HFFc6 (cell line): ENCODE measurements at regions not wholly inside any gene's neighbourhood (a gene's known extent, or its start where the extent isn't known, plus 50 kb on each side); places are given as distances from the start of the nearest gene placed in this dataset.

Experiments
- DNase-seq: peaks from one replicate; pipeline ENCODE4 v3.0.0-alpha.2; 2018
- H3K27ac Mint-ChIP-seq: 2 replicates; pipeline ENCODE4 v1.8.0; 2020; ENCODE audit warnings: mild to moderate bottlenecking, mixed read lengths
- H3K27me3 Mint-ChIP-seq: 2 replicates; pipeline ENCODE4 v1.8.0; 2021; ENCODE audit warnings: mild to moderate bottlenecking, moderate library complexity, mixed read lengths; ENCODE audit not compliant: insufficient read depth
- H3K36me3 Mint-ChIP-seq: 2 replicates; pipeline ENCODE4 v1.8.0; 2021; ENCODE audit warnings: low read depth, mixed read lengths
- H3K4me1 Mint-ChIP-seq: 2 replicates; pipeline ENCODE4 v1.8.0; 2020; ENCODE audit warnings: low read depth, mixed read lengths
- H3K4me3 Mint-ChIP-seq: 2 replicates; pipeline ENCODE4 v1.8.0; 2020; ENCODE audit warnings: mild to moderate bottlenecking, moderate library complexity, mixed read lengths
- H3K9me3 Mint-ChIP-seq: 2 replicates; pipeline ENCODE4 v1.8.0; 2020; ENCODE audit warnings: mild to moderate bottlenecking, mixed read lengths
- TF ChIP-seq, protein P1 (sequence below): fragments of 200-600 bp; sonication (generic); IDR thresholded peaks from 2 replicates; pipeline ENCODE4 v1.5.0; 2021; ENCODE audit warnings: antibody characterized with exemption, mild to moderate bottlenecking

DNA sequence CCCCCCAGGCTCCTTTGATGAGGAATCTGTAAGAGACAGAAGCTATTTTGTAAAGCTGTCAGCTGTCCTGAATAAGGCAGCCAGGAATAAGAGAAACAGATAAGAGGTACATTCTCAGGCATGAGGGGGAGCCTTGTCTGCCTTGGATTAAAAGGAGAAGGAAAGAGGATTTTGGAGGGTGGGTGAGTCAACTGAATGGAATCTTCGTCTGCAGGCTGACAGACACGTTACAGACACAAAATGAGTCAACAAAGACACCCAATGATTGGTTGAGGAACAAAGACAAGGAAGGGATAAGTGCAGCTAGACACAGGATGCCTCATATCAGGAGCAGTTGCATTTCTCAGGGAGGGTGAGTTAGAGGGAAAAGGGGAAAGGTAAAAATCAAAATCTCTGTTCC lies 162.5 kb downstream of the OLFM4 start:
- Mint-ChIP-seq H3K36me3 (no peaks in the 10 kb centered on the region), H3K4me3 (no peak overlapping the region), H3K9me3 (peaks cover 25% of the 10 kb centered on the region), H3K4me1 (no peaks in the 10 kb centered on the region), H3K27ac (no peak overlapping the region), H3K27me3 (peaks cover 3% of the 10 kb centered on the region; the same call in 1 of the 2 replicates)
- peak; percentile 2 for DNase-seq
- TF ChIP-seq, protein P1, sequence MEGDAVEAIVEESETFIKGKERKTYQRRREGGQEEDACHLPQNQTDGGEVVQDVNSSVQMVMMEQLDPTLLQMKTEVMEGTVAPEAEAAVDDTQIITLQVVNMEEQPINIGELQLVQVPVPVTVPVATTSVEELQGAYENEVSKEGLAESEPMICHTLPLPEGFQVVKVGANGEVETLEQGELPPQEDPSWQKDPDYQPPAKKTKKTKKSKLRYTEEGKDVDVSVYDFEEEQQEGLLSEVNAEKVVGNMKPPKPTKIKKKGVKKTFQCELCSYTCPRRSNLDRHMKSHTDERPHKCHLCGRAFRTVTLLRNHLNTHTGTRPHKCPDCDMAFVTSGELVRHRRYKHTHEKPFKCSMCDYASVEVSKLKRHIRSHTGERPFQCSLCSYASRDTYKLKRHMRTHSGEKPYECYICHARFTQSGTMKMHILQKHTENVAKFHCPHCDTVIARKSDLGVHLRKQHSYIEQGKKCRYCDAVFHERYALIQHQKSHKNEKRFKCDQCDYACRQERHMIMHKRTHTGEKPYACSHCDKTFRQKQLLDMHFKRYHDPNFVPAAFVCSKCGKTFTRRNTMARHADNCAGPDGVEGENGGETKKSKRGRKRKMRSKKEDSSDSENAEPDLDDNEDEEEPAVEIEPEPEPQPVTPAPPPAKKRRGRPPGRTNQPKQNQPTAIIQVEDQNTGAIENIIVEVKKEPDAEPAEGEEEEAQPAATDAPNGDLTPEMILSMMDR, result no peak

DNA sequence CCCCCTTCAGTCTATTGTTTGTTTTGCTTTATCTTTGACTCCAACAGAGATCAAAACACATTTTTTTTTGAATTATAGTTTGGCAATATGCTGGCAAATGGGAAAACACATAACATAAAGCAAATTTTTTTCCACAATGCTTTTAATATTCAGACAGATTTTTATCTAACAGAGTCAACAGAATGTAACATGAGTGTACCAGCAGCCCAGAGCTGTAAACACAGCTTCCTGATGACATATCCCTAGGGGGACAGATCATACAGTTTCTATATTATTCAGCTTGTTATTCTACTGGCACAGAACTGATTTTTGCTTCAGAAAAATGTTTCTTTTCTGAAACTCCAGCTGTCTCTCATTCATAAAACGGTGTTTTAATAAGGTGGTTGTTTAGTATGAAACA lies 168.8 kb downstream of the OLFM4 start:
- Mint-ChIP-seq H3K27me3 (no peaks in the 10 kb centered on the region), H3K9me3 (peaks cover 19% of the 10 kb centered on the region), H3K36me3 (no peaks in the 10 kb centered on the region), H3K4me1 (no peaks in the 10 kb centered on the region), H3K4me3 (no peak overlapping the region), H3K27ac (no peak overlapping the region)
- no peak for DNase-seq
- TF ChIP-seq, protein P1, result no peak

DNA sequence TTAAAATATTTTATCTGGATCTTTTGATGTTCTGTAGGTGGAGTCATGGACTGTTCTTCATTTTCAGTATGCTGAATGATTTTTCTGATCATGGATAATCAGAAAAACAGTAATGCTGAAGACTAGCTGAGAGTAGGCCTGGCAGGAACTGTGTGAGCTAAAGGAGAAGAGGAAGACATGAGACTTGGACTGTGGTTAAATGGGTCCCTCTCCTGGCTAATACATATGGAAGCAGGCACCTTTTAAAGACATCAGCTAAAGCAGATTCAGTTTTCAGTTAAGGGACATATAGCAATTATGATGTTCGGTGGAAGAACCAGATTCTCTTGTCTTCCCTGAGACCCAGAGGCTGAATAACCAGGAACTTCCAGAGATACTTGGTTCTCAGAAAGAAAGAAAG lies 169.4 kb downstream of the OLFM4 start:
- Mint-ChIP-seq H3K27me3 (no peaks in the 10 kb centered on the region), H3K27ac (no peak overlapping the region), H3K4me3 (no peak overlapping the region), H3K9me3 (peaks cover 23% of the 10 kb centered on the region), H3K36me3 (no peaks in the 10 kb centered on the region), H3K4me1 (no peaks in the 10 kb centered on the region)
- DNase-seq, result no peak
- TF ChIP-seq, protein P1, result no peak

DNA sequence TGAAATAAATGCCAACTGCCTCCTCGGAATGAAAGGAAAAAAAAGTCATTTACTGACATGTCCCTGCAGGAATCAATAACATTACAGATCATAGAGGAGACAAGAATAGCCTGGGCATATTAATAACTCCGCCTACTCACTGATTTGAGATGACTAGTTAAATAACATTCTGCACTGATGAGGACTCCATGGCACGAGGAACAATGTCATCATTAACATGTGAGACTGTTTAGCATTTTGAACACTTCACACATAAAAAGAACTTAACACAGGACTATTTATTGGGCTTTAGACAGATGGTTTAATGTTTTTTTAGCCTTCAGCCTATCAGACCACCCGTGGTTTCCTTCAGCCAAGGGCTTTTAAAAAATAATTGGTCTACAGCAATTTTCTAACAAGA lies 170.1 kb downstream of the OLFM4 start:
- H3K27me3 Mint-ChIP-seq, result no peaks in the 10 kb centered on the region

DNA sequence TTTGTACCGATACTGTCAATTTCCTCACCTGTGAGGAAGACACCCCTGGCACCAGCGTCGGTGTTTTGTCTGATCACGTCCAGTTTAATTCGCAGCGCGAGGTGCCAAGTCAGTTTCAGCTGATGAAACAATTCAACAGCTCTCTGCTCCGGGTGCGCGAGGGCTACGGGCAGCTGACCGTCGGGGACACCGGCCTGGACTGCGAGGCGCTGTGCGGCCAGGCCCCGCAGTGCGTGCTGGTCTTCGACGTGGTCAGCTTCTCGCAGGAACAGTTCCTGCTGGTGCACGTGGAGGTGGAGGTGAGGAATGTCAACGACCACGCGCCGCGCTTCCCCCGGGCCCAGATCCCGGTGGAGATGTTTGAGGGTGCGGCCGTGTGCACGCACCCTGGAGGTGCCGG lies 171.5 kb downstream of the OLFM4 start:
- Mint-ChIP-seq H3K9me3 (peaks cover 28% of the 10 kb centered on the region), H3K27ac (no peak overlapping the region), H3K4me1 (no peaks in the 10 kb centered on the region), H3K27me3 (no peaks in the 10 kb centered on the region; the same call in none of the 2 replicates), H3K4me3 (no peak overlapping the region), H3K36me3 (peaks cover 2% of the 10 kb centered on the region; the same call in 1 of the 2 replicates)
- TF ChIP-seq, protein P1, result no peak
- no peak for DNase-seq

More for the DNA sequence above, 170.1 kb downstream of the OLFM4 start:
- Mint-ChIP-seq H3K4me3 (no peak overlapping the region), H3K36me3 (no peaks in the 10 kb centered on the region), H3K4me1 (no peaks in the 10 kb centered on the region), H3K9me3 (peaks cover 24% of the 10 kb centered on the region), H3K27ac (no peak overlapping the region)
- no peak for DNase-seq
- TF ChIP-seq, protein P1, result no peak
